ENCODE measurements at regions not wholly inside any gene's neighbourhood (a gene's known extent, or its start where the extent isn't known, plus 50 kb on each side); places are given as distances from the start of the nearest gene placed in this dataset.

GRCh38 chr10:57221674-57222073, 860.6 kb upstream of the ZWINT start:
- DNase-seq (ENCODE audit: low spot score in 2 of 2) = no peak
- Histone ChIP-seq H3K4me3 (no peak overlapping the region), H3K27ac (no peak overlapping the region), H3K9me3 (no peaks in the 10 kb centered on the region), H3K36me3 (no peaks in the 10 kb centered on the region), H3K27me3 (no peaks in the 10 kb centered on the region), H3K4me1 (no peaks in the 10 kb centered on the region)
- intact Hi-C loops (cut with DNase I) = no loop called here
- no peak for TF ChIP-seq CTCF (IDR thresholded peaks at IDR 0.05)

GRCh38 chr10:57218382-57218781, 857.3 kb upstream of the ZWINT start:
- Histone ChIP-seq H3K9me3 (no peaks in the 10 kb centered on the region), H3K4me1 (no peaks in the 10 kb centered on the region), H3K27ac (no peak overlapping the region), H3K27me3 (no peaks in the 10 kb centered on the region), H3K36me3 (no peaks in the 10 kb centered on the region), H3K4me3 (no peak overlapping the region)
- TF ChIP-seq CTCF (IDR thresholded peaks at IDR 0.05) = no peak
- intact Hi-C loops (cut with DNase I) = no loop called here
- DNase-seq (ENCODE audit: low spot score in 2 of 2) = no peak

- H3K4me3 ChIP-seq = no peak overlapping the region
- H3K27ac ChIP-seq = no peak overlapping the region
- DNase-seq (ENCODE audit: low spot score in 2 of 2) = no peak
- H3K27me3 ChIP-seq = no peaks in the 10 kb centered on the region
- H3K9me3 ChIP-seq = no peaks in the 10 kb centered on the region
- TF ChIP-seq CTCF (IDR thresholded peaks at IDR 0.05) = no peak
- no peaks in the 10 kb centered on the region for H3K36me3 ChIP-seq
- H3K4me1 ChIP-seq = no peaks in the 10 kb centered on the region
- intact Hi-C loops (cut with DNase I) = no loop called here
Observed at GRCh38 chr10:57202356-57202755, 841.3 kb upstream of the ZWINT start.

GRCh38 chr10:57188846-57189245, 827.8 kb upstream of the ZWINT start:
- TF ChIP-seq CTCF (IDR thresholded peaks at IDR 0.05) = no peak
- H3K36me3 ChIP-seq = no peaks in the 10 kb centered on the region
- H3K27ac ChIP-seq = no peak overlapping the region
- no peak for DNase-seq (ENCODE audit: low spot score in 2 of 2)
- H3K4me3 ChIP-seq = no peak overlapping the region
- H3K27me3 ChIP-seq = no peaks in the 10 kb centered on the region
- H3K9me3 ChIP-seq = no peaks in the 10 kb centered on the region
- no peaks in the 10 kb centered on the region for H3K4me1 ChIP-seq
- intact Hi-C loops (cut with DNase I) = no loop called here

GRCh38 chr10:57186201-57186600, 825.1 kb upstream of the ZWINT start:
- no peak for TF ChIP-seq CTCF (IDR thresholded peaks at IDR 0.05)
- H3K36me3 ChIP-seq = no peaks in the 10 kb centered on the region
- H3K27ac ChIP-seq = no peak overlapping the region
- H3K27me3 ChIP-seq = no peaks in the 10 kb centered on the region
- H3K4me1 ChIP-seq = no peaks in the 10 kb centered on the region
- DNase-seq (ENCODE audit: low spot score in 2 of 2) = no peak
- H3K4me3 ChIP-seq = no peak overlapping the region
- intact Hi-C loops (cut with DNase I) = no loop called here
- no peaks in the 10 kb centered on the region for H3K9me3 ChIP-seq

- no peak overlapping the region for H3K27ac ChIP-seq
- no peaks in the 10 kb centered on the region for H3K36me3 ChIP-seq
- no peaks in the 10 kb centered on the region for H3K4me1 ChIP-seq
- no peak for DNase-seq (ENCODE audit: low spot score in 2 of 2)
- no peaks in the 10 kb centered on the region for H3K9me3 ChIP-seq
- intact Hi-C loops (cut with DNase I) = no loop called here
- H3K4me3 ChIP-seq = no peak overlapping the region
- no peaks in the 10 kb centered on the region for H3K27me3 ChIP-seq
- TF ChIP-seq CTCF (IDR thresholded peaks at IDR 0.05) = no peak
Observed at GRCh38 chr10:57169597-57169996, 808.5 kb upstream of the ZWINT start.
